ENCODE measurements at regions not wholly inside any gene's neighbourhood (a gene's known extent, or its start where the extent isn't known, plus 50 kb on each side); places are given as distances from the start of the nearest gene placed in this dataset.

DNA sequence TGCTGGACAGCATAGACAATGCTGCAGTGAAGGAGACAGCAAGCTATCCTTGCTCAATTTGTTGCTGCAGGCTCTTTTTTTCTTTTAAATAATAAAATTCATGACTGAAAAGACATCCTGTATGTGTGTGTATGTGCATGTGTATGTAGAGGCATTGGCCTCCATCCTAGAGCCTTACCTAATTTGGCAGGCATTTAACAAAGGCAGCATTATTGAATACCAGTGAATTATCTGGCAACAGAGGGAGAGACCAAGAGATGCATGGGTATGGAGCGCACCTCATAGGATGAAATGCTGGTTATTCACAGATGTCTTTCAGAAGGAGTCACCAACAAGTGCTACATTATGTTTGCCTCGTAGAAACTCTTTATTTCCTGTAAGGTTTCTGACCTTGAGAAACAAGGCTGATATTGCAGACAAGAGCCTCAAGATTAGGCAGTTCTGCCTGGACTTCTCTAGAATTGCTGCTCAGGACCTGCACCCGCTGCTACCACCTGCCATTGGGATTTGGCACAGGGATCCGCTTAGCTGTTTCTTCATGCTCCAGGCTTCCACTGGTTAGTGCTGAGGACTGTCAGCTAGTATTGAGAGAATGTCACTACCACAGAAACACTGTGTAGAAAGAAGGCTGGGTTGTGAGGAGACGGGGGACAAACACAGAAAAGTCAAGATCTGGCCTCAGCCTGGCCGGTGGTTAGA, 247.7 kb upstream of the RFX3 start:
- DNase-seq (ENCODE audit: low read depth): no peak
- H3K4me3 ChIP-seq (ENCODE audit: low read depth, low read length): no peak overlapping the region

DNA sequence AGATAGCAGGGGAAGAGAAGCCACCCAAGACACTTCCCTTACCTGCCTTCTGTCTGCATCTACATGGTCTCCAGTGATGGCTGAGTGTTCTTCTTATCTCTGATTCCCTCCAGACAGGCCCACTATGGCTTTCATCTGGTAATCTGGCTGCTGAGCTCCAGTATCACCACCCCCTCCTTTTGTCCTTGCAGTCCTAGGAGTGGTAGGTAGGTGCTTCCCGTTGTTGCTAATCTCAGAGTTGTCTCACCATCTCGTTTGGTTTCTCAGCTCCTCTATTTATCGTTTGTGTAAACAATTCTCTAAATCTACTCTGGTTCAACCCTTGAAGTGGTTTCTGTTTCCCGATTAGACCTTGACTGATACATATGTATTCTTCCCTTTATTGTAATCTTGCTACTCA, 243.8 kb upstream of the RFX3 start:
- DNase-seq (ENCODE audit: low read depth): no peak
- no peak overlapping the region for H3K4me3 ChIP-seq (ENCODE audit: low read depth, low read length)

DNA sequence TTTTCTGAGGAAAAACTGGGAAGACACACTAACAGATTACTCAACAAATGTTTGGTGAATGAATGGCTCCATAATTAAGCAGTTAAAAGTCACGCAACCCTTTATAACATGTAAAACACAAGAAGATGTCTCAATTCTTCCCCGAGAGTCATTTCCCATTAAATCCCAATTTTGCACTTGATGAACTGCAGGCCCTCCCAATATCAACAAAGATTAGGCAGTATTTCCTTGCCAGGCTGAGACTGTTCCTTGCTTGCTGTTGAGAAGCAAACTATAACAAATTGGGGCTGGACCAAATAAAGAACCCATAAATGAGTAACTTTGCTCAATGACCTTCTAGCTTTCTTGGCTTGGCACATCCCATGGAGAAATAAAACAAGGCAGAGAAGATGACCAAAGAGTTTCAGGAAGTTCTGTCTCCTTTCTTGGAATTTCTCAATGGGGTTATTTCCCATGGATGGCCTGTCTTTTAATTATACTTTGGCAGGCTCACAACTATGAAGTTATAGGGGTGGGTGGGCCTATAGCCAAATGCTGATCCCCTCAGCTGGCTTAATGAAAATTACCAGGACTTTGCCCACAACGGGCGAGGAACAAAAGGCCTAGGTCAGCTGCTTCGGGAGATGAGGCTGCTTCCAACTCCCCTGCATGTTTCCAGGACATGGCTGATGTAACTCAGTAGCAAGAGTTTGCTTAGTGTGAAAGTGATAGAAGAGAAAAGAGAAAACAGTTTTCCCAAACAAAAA, 243.1 kb upstream of the RFX3 start:
- H3K4me3 ChIP-seq (ENCODE audit: low read depth, low read length): no peak overlapping the region
- peak; percentile 92 for DNase-seq (ENCODE audit: low read depth)

DNA sequence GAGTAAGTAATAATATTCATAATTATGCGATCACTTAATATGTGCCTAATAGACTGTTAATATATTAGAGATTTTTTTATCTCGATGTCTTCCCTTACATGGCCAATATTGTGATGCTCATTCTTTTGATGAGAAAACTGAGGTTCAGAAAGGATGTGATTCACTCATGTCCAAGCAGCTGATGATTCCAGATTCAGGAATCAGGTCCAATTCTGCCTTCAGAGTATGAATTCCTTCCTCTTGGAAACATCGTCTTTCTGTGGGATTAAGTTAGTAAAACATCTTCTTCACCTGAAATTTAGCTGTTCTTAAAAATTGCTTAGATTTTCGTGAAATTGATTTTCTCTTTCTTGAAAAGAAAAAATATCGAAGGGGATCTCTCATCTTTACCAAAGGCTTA, 242.5 kb upstream of the RFX3 start:
- H3K4me3 ChIP-seq (ENCODE audit: low read depth, low read length): no peak overlapping the region
- no peak for DNase-seq (ENCODE audit: low read depth)

- no peak overlapping the region for H3K4me3 ChIP-seq (ENCODE audit: low read depth, low read length)
- no peak for DNase-seq (ENCODE audit: low read depth)
Measured at GRCh38 chr9:3762076-3762475, 236.3 kb upstream of the RFX3 start.

- no peak for DNase-seq (ENCODE audit: low read depth)
- no peak overlapping the region for H3K4me3 ChIP-seq (ENCODE audit: low read depth, low read length)
Measured at GRCh38 chr9:3760031-3760430, 234.2 kb upstream of the RFX3 start.

GRCh38 chr9:3758816-3759576, 233.2 kb upstream of the RFX3 start:
- no peak for DNase-seq (ENCODE audit: low read depth)
- no peak overlapping the region for H3K4me3 ChIP-seq (ENCODE audit: low read depth, low read length)

DNA sequence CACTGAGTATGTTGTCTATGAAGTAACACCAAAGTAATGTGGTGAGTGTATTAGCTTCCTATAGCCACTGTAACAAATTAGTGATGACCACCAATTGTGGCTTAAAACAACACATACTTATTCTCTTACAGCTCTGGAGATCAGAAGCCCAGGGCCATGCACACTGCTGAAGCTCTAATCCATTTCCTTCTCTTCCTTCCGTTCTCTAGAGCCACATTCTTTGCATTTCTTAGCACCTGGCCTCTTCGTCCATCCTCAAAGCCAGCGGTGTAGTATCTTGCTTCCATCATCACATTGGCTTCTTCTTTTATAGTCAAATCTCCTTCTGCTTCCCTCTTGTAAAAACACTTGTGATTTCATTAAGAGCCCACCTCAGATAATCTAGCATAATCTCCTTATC, 230.3 kb upstream of the RFX3 start:
- no peak overlapping the region for H3K4me3 ChIP-seq (ENCODE audit: low read depth, low read length)
- DNase-seq (ENCODE audit: low read depth): no peak

DNA sequence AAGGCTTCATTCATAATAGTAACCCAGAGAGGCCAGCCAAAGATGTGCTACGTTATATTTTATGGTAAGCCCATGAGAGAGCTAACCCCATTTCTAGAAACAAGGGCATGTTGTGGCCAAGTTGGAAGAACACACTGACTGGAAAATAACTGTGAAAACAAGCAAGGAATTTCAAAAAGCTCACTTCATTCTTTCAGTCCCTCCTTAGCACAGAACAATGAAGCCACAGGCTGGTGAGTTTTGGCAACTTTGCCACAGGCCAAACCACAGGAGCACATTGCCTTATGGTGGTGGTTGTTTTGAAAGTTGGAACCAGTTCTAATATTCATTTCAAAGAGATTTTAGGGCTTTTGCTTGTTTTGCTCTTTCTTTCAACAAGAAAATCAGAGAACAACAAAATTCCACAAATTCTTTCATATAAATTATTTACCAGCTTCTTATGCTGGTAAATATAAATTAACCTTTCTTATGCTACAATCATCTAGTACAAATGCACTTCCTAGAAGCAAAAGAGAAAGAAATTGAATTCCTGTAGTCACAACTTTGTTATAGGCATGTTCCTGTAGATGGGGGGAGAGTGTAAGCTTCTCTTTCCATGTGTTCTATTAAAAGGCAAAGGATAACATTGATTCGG, 225.4 kb upstream of the RFX3 start:
- H3K4me3 ChIP-seq (ENCODE audit: low read depth, low read length): no peak overlapping the region
- peak; percentile 62 for DNase-seq (ENCODE audit: low read depth)

DNA sequence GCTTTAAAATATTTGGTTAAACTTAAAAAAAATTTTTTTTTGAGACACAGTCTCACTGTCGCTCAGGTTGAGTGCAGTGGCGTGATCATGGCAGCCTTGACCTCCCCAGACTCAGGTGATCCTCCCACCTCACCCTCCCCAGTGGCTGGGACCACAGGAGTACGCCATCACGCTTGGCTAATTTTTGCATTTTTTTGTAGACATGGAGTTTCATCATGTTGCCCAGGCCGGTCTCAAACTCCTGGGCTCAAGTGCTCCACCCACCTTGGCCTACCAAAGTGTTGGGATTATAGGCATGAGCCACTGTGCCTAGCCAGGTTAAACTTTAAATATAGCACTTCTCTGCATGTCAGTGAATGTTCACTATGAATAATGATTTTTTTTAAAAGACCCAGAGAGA, 224.5 kb upstream of the RFX3 start:
- no peak overlapping the region for H3K4me3 ChIP-seq (ENCODE audit: low read depth, low read length)
- no peak for DNase-seq (ENCODE audit: low read depth)

DNA sequence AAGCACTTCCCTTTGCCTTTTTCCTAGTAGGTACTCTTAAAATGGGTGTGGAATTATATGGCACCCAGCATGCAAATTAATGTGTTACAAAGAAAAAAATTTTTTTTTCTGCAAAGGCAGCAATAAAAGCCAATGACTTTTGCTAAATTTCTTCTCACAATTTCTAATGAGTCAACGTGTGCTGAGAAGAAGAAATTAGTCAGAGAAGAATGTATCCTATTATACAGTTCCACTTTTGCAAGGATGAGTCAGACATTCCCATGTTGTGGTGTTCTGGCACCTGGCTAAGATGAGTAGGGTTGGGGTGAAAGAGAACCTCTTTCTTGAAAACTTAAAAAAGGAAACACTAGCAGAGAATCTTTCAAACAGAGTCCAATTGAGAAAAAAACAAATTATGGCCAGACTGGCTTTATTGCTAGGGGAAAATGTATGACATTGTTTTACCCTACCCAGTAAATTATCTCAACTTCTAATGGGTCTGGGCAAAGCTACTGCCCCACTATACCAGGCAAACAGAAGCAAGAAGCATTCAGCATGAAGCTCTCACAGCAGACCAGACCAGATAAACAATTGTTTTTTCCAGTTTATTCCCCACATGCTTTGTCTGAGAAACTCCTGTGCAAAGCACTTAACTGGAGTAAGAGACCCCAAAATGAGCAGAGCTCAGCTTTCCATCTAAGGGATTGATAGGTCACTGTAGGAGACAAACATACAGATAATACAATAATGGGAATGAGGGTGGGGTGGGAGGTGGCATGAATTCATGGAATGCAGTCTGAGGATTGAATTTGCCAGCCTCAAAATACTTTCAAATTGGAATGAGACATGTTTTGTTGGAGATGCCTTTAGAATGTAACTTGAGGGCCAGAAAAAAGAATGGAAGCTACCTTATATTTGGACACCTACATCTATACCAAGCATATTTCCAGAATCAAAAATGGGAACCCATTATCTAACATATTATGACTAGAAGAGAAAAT, 220.8 kb upstream of the RFX3 start:
- H3K4me3 ChIP-seq (ENCODE audit: low read depth, low read length): no peak overlapping the region
- peak; percentile 71 for DNase-seq (ENCODE audit: low read depth)

GRCh38 chr9:3743901-3744413, 218.2 kb upstream of the RFX3 start:
- no peak overlapping the region for H3K4me3 ChIP-seq (ENCODE audit: low read depth, low read length)
- no peak for DNase-seq (ENCODE audit: low read depth)

DNA sequence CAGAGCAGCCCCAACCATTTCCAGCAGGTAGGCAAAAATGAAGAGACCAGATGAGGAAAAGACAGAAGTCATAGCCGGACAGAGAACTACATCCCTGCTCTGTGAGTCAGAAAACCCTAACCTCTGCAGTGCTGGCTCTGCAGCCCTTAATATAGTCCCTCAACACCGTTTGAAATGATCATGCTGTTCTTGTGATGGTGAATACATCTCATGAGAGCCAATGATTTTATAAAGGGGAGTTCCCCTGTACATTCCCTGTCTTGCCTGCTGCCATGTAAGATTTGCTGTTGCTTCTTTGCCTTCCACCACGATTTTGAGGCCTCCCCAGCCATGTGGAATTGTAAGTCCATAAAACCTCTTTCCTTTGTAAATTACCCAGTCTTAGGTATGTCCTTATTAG, 216.8 kb upstream of the RFX3 start:
- no peak overlapping the region for H3K4me3 ChIP-seq (ENCODE audit: low read depth, low read length)
- DNase-seq (ENCODE audit: low read depth): no peak

- H3K4me3 ChIP-seq (ENCODE audit: low read depth, low read length): no peak overlapping the region
- DNase-seq (ENCODE audit: low read depth): no peak
Measured at GRCh38 chr9:3741729-3742128, 215.9 kb upstream of the RFX3 start.

- no peak for DNase-seq (ENCODE audit: low read depth)
- H3K4me3 ChIP-seq (ENCODE audit: low read depth, low read length): no peak overlapping the region
Measured at GRCh38 chr9:3740690-3741419, 215.1 kb upstream of the RFX3 start.

- DNase-seq (ENCODE audit: low read depth): no peak
- H3K4me3 ChIP-seq (ENCODE audit: low read depth, low read length): no peak overlapping the region
Measured at GRCh38 chr9:3736161-3736560, 210.4 kb upstream of the RFX3 start.

DNA sequence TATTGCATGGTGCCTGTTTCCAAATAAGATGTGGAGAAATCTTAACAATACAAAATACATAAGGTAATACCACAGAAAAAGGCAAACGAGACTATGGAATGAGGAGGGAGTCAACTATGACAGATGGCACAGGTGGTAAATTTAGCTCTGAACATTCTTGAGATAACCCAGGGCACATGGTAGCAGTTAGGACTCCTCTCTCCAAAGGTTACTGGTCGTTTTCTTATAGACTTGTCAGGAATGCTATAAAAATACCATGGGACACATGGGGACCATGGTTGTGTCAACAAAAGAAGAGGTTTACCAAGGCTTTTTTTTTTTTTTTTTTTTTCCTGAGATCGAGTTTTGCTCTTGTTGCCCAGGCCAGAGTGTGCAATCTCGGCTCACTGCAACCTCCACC, 209.4 kb upstream of the RFX3 start:
- H3K4me3 ChIP-seq (ENCODE audit: low read depth, low read length): no peak overlapping the region
- no peak for DNase-seq (ENCODE audit: low read depth)
